Skeletal muscle tissue (tissue), 3 donors: ENCODE measurements at regions not wholly inside any gene's neighbourhood (a gene's known extent, or its start where the extent isn't known, plus 50 kb on each side); places are given as distances from the start of the nearest gene placed in this dataset.

Source experiments
- H3K27ac ChIP-seq: one replicate; pipeline ENCODE4 v1.7.0; 2013; ENCODE audit warnings: mild to moderate bottlenecking, low read depth, low read length, inconsistent platforms
- H3K27me3 ChIP-seq, 3 donors: one replicate each; pipeline ENCODE4 v1.7.0; 2013; ENCODE audit warnings: low read length in 3 of 3; ENCODE audit not compliant: control insufficient read depth in 3 of 3, insufficient read depth in 3 of 3
- H3K36me3 ChIP-seq, 3 donors: one replicate each; pipeline ENCODE4 v1.7.0; 2013; ENCODE audit warnings: low read length in 3 of 3; ENCODE audit not compliant: control insufficient read depth in 3 of 3, insufficient read depth in 3 of 3
- H3K4me1 ChIP-seq, 3 donors: one replicate each; pipeline ENCODE4 v1.7.0; 2013; ENCODE audit warnings: low read length in 3 of 3, mild to moderate bottlenecking in 3 of 3; ENCODE audit not compliant: control insufficient read depth in 3 of 3, insufficient read depth in 3 of 3
- H3K4me3 ChIP-seq, 3 donors: one replicate each; pipeline ENCODE4 v1.7.0; 2013; ENCODE audit warnings: low read length in 3 of 3
- H3K9ac ChIP-seq, 3 donors: one replicate each; pipeline ENCODE4 v1.7.0; 2013; ENCODE audit warnings: low read length in 3 of 3, mild to moderate bottlenecking in 3 of 3, moderate library complexity in 2 of 3, low read depth in 1 of 3
- H3K9me3 ChIP-seq, 3 donors: one replicate each; pipeline ENCODE4 v1.7.0; 2013; ENCODE audit warnings: low read length in 3 of 3; ENCODE audit not compliant: control insufficient read depth in 3 of 3
- donor health status: Osteomylitis.

DNA sequence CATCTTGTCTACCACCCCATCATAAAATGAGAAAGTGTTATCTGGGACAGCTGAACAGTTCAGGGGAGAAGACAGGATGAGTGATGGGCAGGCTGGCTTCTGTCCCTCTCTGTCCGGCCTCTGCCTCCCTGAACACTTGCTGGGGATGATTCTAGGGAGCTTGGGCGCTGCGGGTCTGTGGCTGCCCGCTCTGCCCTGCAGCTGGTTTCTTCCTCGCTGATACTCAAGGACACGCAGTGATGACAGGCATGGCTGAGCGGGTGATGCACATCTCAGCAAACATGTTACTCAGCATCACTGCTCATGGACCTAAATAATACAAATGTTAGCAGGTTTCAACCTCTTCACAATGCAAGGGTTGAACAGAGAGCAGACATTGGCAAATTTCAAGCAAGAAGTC is 161.1 kb downstream of the TMEM18 start:
- H3K9me3 ChIP-seq, result no peaks in the 10 kb centered on the region
- no peaks in the 10 kb centered on the region for H3K4me1 ChIP-seq
- no peak overlapping the region for H3K27ac ChIP-seq
- H3K4me3 ChIP-seq, result no peak overlapping the region
- H3K27me3 ChIP-seq, result no peaks in the 10 kb centered on the region
- H3K9ac ChIP-seq, result no peak overlapping the region
- H3K36me3 ChIP-seq, result no peaks in the 10 kb centered on the region

DNA sequence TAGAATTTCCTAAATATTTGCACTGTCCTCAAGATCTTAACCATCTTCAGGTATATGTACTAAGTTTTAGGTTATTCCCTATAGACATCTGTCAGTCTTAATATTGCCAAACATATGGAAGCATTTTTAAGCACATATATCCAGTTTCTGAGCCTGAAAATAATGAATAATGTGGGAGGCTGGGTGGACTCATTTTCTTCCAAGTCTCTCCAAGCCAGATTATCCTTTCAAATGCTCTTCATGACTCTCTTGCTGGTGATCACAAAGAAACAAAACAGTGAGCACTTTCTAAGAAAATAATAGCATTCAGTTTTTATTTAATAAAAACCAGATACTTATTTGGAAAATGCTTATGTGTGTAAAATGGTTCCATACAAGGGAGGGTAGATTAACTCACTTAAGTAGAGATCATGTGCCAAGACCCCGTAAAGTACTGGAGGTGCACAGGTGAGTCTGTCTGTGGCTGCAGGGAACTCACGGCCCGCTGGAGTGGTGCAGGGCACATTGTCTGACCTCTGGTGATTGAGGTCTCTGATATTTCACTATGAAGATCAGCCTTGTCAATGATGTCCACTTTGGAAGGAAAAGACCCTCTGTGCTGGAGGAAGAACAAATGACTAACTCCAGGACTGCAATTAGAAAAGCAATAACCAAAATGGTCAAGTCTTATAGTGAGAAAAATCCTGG is 161.6 kb downstream of the TMEM18 start:
- H3K4me1 ChIP-seq, result no peaks in the 10 kb centered on the region
- H3K27ac ChIP-seq, result no peak overlapping the region
- H3K4me3 ChIP-seq, result no peak overlapping the region
- H3K9ac ChIP-seq, result no peak overlapping the region
- no peaks in the 10 kb centered on the region for H3K27me3 ChIP-seq
- peaks cover 0 to under 1% (median 0%) of the 10 kb centered on the region in 3 donors for H3K9me3 ChIP-seq
- H3K36me3 ChIP-seq, result no peaks in the 10 kb centered on the region

DNA sequence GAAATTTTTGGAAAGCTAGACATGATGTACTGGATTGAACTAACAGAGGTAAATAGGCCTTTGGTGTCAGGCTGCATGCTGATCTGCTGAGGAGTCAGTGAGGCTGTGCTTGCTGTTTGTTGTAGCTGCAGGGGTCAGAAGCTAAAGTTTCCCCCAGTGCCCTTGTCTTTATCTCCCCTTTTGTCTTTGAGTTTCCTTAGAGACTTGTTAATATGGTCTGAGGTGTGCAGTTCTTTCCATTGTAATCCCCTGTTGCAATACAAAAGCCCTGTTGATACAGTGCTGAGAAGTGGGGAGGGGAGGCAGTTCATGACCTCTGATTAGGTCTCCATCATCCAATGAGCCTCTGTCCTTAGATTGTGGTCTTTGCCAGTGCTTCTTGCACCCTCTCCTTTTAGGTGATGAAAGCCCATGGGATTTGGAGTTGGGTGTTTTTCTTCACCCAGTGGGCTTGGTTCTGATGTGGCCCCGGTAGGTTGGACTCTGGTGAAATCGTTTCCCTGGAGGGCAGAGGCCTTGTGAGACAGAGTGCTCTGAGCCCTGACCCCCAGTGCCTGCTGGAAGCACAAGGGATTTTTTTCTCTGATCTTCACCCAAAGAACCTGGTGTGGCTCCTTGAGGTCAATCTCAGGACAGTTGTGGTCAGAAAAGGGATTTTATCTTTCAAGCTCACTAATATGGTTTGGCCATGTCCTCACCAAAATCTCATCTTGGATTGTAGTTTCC is 163.1 kb downstream of the TMEM18 start:
- H3K36me3 ChIP-seq, result no peaks in the 10 kb centered on the region
- H3K4me1 ChIP-seq, result no peaks in the 10 kb centered on the region
- no peak overlapping the region for H3K27ac ChIP-seq
- no peak overlapping the region for H3K9ac ChIP-seq
- no peak overlapping the region for H3K4me3 ChIP-seq
- H3K27me3 ChIP-seq, result no peaks in the 10 kb centered on the region
- peaks cover 0 to 2% (median 0%) of the 10 kb centered on the region in 3 donors for H3K9me3 ChIP-seq

DNA sequence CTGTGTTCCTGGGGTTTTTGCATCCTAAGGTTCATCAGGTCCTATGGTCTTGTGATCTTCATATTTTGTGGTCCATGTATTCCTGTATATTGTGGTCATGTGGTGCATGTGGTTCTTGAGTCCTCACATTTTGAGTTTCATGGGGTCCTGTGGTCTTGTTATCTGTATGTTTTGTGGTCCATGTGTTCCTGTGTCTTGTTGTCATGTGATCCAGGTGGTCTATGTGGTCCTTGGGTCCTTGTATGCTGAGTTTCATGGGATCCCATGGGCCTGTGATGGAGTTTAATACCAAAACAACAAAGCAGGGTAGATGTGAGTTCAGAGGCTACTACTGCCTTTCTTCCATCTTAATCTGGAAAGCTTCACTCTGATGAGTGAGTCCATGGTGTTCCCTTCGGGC is 166.4 kb downstream of the TMEM18 start:
- Histone ChIP-seq H3K4me3 (no peak overlapping the region), H3K27me3 (no peaks in the 10 kb centered on the region), H3K9ac (no peak overlapping the region), H3K27ac (no peak overlapping the region), H3K9me3 (peaks cover 0 to 2% (median 0%) of the 10 kb centered on the region in 3 donors), H3K4me1 (no peaks in the 10 kb centered on the region), H3K36me3 (no peaks in the 10 kb centered on the region)

DNA sequence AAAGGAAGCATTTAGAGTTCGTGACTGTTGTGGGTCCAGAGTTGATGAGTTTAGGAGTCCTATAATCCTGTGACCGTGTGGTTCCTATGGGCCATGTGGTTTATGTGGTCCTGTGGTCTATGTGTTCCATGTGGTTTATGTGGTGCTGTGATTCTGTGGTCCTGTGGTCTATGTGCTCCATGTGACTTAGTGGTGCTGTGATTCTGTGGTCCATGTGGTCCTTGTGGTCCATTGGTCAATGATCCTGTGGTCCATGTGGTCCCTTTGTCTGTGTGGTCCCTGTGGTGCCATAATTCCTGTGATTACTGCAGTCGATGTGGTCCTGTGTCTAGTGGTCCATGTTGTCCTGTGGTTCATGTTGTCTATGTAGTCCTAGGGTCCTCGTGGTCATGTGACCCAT is 167.3 kb downstream of the TMEM18 start:
- H3K4me3 ChIP-seq, result no peak overlapping the region
- H3K36me3 ChIP-seq, result no peaks in the 10 kb centered on the region
- no peak overlapping the region for H3K9ac ChIP-seq
- peaks cover 0 to 3% (median 0%) of the 10 kb centered on the region in 3 donors for H3K27me3 ChIP-seq
- peaks cover 0 to 2% (median 0%) of the 10 kb centered on the region in 3 donors for H3K9me3 ChIP-seq
- no peak overlapping the region for H3K27ac ChIP-seq
- H3K4me1 ChIP-seq, result no peaks in the 10 kb centered on the region

DNA sequence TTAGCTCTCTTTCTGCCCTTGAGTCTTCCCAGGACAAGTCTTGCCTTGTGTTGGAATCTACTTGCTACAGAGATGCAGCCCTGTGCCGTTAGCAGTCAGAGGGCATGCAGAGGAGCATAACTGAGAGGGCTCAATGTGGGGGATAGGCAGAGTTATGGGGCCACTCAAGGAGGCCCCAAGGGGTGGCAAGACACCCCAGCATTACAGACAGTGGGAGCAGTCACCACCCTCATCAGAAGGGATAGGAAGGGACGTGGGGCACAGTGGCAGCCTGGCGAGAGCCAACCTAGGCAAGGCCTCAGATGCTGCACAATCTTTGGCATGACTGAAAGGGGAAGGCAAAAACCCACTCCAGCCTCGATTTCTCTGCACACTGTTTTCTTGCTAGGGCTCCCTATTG is 169.1 kb downstream of the TMEM18 start:
- H3K4me3 ChIP-seq, result no peak overlapping the region
- peaks cover 0 to 2% (median 0%) of the 10 kb centered on the region in 3 donors for H3K9me3 ChIP-seq
- H3K27ac ChIP-seq, result no peak overlapping the region
- H3K36me3 ChIP-seq, result no peaks in the 10 kb centered on the region
- peaks cover 0 to 3% (median 0%) of the 10 kb centered on the region in 3 donors for H3K27me3 ChIP-seq
- no peaks in the 10 kb centered on the region for H3K4me1 ChIP-seq
- no peak overlapping the region for H3K9ac ChIP-seq

DNA sequence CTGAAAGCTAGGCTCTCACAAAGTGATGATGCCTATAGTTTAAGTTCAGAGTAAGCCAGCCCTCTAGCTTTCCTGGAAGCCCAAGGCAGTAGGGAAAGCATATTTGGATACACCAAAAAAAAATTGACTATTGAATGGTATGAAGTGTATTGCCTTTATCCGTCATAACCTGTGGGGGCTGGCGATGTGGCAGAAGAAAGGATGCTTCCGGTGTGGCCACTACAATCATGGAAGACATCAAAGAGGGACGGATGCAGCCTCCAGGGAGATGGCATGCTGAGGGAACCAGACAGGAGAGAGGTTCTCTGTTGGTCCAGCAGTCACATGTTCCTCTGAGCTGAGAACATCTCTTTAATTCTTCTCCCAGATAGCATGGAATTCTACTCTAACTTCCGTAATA is 170.3 kb downstream of the TMEM18 start:
- H3K4me3 ChIP-seq, result no peak overlapping the region
- peaks cover 0 to 2% (median 0%) of the 10 kb centered on the region in 3 donors for H3K9me3 ChIP-seq
- no peaks in the 10 kb centered on the region for H3K4me1 ChIP-seq
- no peak overlapping the region for H3K27ac ChIP-seq
- H3K36me3 ChIP-seq, result no peaks in the 10 kb centered on the region
- H3K9ac ChIP-seq, result no peak overlapping the region
- peaks cover 0 to 4% (median 0%) of the 10 kb centered on the region in 3 donors for H3K27me3 ChIP-seq

DNA sequence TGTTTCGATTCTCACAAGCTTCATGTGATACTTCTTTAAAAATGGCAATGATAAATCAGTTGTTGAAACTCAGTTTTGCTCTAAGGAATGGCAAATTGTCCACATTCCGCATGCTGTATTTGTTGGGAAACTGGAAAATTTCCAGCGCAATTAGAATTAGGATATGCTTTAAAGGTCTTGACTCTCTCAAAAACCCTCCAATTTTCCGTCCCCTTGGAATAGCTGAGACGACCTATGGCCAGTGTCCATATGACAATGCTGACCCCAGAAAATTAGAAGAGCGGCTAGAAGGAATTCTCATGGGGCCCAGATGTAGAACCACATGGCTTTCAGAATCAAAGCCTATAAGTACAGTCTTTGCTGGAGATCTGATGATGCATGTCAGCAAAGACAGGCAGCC is 170.8 kb downstream of the TMEM18 start:
- H3K36me3 ChIP-seq, result no peaks in the 10 kb centered on the region
- no peaks in the 10 kb centered on the region for H3K4me1 ChIP-seq
- no peak overlapping the region for H3K4me3 ChIP-seq
- no peak overlapping the region for H3K27ac ChIP-seq
- peaks cover 0 to 7% (median 0%) of the 10 kb centered on the region in 3 donors for H3K27me3 ChIP-seq
- no peak overlapping the region for H3K9ac ChIP-seq
- H3K9me3 ChIP-seq, result peaks cover 0 to 2% (median 0%) of the 10 kb centered on the region in 3 donors

DNA sequence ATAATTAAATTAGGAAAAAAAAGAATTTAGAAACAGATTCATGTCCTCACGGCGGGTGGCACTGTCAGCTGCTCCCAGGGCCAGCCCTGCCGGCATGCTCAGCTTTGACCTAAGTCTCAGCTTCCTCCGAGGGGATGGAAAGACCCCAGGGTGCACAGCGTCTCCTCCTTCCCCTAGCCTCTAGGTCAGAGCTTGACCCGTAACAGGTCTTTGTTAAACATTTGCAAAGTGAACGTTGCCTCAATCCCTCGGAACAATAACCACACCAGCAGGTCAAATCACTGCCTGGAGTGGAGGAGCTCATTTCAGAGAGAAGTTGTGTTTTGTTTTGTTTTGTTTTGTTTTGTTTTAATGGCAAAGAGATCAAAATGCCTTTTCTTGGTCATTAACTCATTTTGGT is 171.3 kb downstream of the TMEM18 start:
- Histone ChIP-seq H3K9ac (no peak overlapping the region), H3K27ac (no peak overlapping the region), H3K9me3 (peaks cover 0 to 2% (median 0%) of the 10 kb centered on the region in 3 donors), H3K4me3 (no peak overlapping the region), H3K27me3 (peaks cover 0 to 7% (median 0%) of the 10 kb centered on the region in 3 donors), H3K4me1 (no peaks in the 10 kb centered on the region), H3K36me3 (no peaks in the 10 kb centered on the region)

DNA sequence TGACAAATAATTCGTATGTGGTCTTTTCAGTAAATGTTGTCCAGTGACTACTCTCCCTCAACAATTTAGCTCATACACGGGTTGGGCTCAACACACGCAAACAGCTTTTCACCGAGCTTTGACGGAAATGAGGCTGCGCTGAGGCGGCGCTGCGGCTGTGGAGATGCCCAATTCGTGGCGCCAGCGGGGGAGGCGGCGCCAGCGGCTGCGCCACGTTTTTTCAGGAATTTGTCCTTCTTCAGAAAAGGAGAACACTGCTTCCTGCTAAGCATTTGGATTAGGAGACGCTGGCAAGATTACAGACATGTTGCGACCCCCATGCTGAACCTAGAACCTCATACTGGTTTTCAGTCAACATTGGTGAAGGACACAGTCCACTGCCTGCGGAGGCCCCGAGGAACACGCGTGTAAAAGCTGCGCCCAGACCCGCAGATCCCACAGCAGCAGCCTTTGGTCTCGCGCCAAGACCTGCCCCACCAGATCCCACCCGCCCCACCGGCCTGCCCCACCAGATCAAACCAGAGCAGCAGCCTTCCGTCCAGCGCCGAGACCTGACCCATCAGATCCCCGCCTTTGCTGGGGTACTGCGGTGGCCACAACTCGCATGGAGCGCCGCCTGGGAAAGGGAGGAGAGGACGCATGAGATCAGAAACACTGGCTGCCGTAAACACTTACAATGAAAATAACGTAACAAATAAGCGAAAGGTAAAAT is 173.8 kb downstream of the TMEM18 start:
- no peaks in the 10 kb centered on the region for H3K9me3 ChIP-seq
- no peaks in the 10 kb centered on the region for H3K4me1 ChIP-seq
- no peaks in the 10 kb centered on the region for H3K36me3 ChIP-seq
- peaks cover 0 to 10% (median 0%) of the 10 kb centered on the region in 3 donors for H3K27me3 ChIP-seq
- H3K9ac ChIP-seq, result no peak overlapping the region
- H3K27ac ChIP-seq, result no peak overlapping the region
- no peak overlapping the region for H3K4me3 ChIP-seq
